GM10248 (cell line): ENCODE measurements at regions not wholly inside any gene's neighbourhood (a gene's known extent, or its start where the extent isn't known, plus 50 kb on each side); places are given as distances from the start of the nearest gene placed in this dataset.

Experiments
- CTCF ChIA-PET: fragments of 300-600 bp; sonication (Branson Sonifier 250); formaldehyde crosslinking; extraction: SDS; loops from one replicate; lab custom pipeline; 2021; ENCODE audit warnings: antibody characterized with exemption; lab: Yijun Ruan, JAX
- POLR2A ChIA-PET: fragments of 350-650 bp; sonication (Branson Sonifier 250); formaldehyde crosslinking; extraction: SDS; loops from one replicate; lab custom pipeline; 2020; ENCODE audit warnings: antibody characterized with exemption; lab: Yijun Ruan, JAX
- DNase-seq: peaks from one replicate; pipeline ENCODE4 v3.0.0; 2012; ENCODE audit errors: extremely low spot score
- CTCF ChIP-seq: IDR thresholded peaks from 2 replicates; pipeline ENCODE4 v1.5.1; 2012; ENCODE audit warnings: mild to moderate bottlenecking, low read depth; ENCODE audit errors: extremely low read depth, missing control alignments, control extremely low read depth

GRCh38 chr12:75842090-75842489, 189.5 kb downstream of the PHLDA1 start:
- TF ChIP-seq CTCF: no peak
- no peak for DNase-seq
- POLR2A ChIA-PET: no interaction called here
- CTCF ChIA-PET: interaction anchor here (1.8 kb wide), 1 partner anchor 23 kb away, joined by 4 read pairs; no protein-coding TSS in a partner anchor

- ChIA-PET POLR2A (no interaction called here), CTCF (interaction anchor here (1.6 to 1.8 kb wide), 2 partner anchors 24 to 66 kb away, joined by 3 to 4 read pairs; no protein-coding TSS in a partner anchor)
- DNase-seq: no peak
- TF ChIP-seq CTCF: no peak
Measured at GRCh38 chr12:75840994-75841355, 190.6 kb downstream of the PHLDA1 start.

DNA sequence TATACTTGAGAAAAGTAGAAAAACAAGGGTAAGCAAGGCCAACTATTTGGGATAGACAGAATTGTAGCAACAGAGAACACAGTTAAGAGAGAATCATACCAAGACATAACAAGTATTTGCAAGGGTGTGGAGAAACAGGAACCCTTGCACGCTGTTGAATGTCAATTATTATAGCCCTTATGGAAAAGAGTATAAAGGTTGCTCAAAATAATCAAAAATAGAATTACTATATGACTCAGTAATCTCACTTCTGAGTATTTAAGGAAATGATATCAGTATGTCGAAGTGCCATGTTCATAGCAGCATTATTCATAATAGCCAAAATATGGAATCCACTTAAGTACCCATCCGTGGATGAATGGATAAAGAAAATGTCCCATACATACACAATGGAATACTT, 193.3 kb downstream of the PHLDA1 start:
- CTCF ChIA-PET: interaction anchor here (0.9 to 2.5 kb wide), 5 partner anchors 9 to 87 kb away, joined by 3 to 7 read pairs (median 4); no protein-coding TSS in a partner anchor
- POLR2A ChIA-PET: interaction anchor here (0.5 kb wide), 1 partner anchor 942 kb away, joined by 4 read pairs; no protein-coding TSS in a partner anchor
- DNase-seq: no peak
- no peak for TF ChIP-seq CTCF

DNA sequence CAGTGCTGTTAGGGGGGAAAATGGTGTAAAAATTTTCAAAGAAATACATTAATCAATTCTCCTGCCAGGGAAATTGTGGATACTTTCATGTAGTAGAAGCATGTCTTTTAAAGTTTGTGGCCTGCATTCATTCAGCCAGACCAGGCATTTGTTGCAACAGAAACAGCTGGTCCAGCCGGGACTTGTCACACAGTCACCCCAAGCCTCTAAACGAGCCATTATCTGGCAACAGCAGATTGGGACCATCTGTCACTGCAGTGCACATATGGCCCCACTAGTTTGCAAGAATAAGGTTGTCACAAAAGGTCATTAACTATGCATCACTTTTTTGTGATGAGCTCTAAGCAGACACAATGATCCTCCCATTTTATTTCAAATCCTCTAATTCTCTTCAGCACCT, 193.9 kb downstream of the PHLDA1 start:
- CTCF ChIA-PET: interaction anchor here (0.9 to 2.5 kb wide), 4 partner anchors 9 to 87 kb away, joined by 3 to 7 read pairs (median 5); no protein-coding TSS in a partner anchor
- POLR2A ChIA-PET: interaction anchor here (0.5 kb wide), 1 partner anchor 943 kb away, joined by 4 read pairs; no protein-coding TSS in a partner anchor
- no peak for TF ChIP-seq CTCF
- DNase-seq: no peak

DNA sequence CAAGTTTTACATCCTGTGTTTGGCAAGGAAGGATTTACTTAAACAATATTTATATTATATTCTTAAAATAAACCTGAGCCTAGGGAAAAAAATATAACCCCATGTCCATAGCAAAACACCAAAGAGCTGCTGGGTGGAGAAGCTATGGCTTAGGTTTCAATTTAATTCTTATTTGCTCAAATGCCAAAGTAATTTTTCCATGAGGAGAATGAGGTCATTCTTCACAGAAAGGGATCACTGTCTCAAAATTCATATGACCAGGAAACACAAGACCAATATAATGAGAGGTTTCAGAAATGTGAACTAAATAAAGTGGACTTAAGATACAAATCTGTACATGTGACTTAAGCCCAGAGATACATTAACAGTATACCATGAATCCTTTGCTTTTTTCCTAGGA, 195.0 kb downstream of the PHLDA1 start:
- no peak for TF ChIP-seq CTCF
- POLR2A ChIA-PET: no interaction called here
- no peak for DNase-seq
- CTCF ChIA-PET: interaction anchor here (0.7 to 1.1 kb wide), 2 partner anchors 12 to 31 kb away, joined by 3 read pairs; no protein-coding TSS in a partner anchor

DNA sequence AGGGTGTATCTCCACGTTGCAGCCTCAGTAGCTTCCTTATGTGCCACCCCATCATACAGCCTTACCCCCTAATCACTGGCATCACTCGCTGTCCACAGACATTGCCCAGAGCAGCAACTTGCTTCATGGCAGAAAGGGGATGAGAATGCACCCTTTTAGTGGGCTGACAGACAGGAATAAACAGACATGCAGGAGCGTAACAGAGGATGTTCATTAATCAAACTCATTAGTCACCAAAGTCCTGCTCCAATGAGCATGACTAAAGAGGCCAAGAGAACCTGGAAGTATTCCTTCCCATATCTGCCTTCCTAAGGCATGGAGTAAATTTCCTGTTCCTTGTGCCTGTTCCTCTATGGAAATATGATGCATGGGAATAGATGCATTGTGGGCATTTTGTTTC, 197.0 kb downstream of the PHLDA1 start:
- TF ChIP-seq CTCF: no peak
- no peak for DNase-seq
- ChIA-PET POLR2A (no interaction called here), CTCF (interaction anchor here (1.0 kb wide), 1 partner anchor 15 kb away, joined by 4 read pairs; no protein-coding TSS in a partner anchor)
